Activated naive CD8-positive, alpha-beta T cell treated with anti-CD3 and anti-CD28 coated beads for 36 hours (primary cell): ENCODE measurements at regions not wholly inside any gene's neighbourhood (a gene's known extent, or its start where the extent isn't known, plus 50 kb on each side); places are given as distances from the start of the nearest gene placed in this dataset.

Source experiments
- DNase-seq: peaks from one replicate; pipeline ENCODE4 v3.0.0; 2021
- H3K27ac Mint-ChIP-seq: one replicate; pipeline ENCODE4 v1.8.0; 2022; ENCODE audit warnings: mild to moderate bottlenecking, moderate library complexity, mixed read lengths
- H3K27me3 Mint-ChIP-seq: one replicate; pipeline ENCODE4 v1.8.0; 2022; ENCODE audit warnings: mild to moderate bottlenecking, mixed read lengths
- H3K36me3 Mint-ChIP-seq: one replicate; pipeline ENCODE4 v1.8.0; 2021; ENCODE audit warnings: mild to moderate bottlenecking, mixed read lengths
- H3K4me1 Mint-ChIP-seq: one replicate; pipeline ENCODE4 v1.8.0; 2021; ENCODE audit warnings: mixed read lengths
- H3K4me3 Mint-ChIP-seq: one replicate; pipeline ENCODE4 v1.8.0; 2022; ENCODE audit warnings: mild to moderate bottlenecking, moderate library complexity, mixed read lengths
- H3K9me3 Mint-ChIP-seq: one replicate; pipeline ENCODE4 v1.8.0; 2022; ENCODE audit warnings: mixed read lengths

DNA sequence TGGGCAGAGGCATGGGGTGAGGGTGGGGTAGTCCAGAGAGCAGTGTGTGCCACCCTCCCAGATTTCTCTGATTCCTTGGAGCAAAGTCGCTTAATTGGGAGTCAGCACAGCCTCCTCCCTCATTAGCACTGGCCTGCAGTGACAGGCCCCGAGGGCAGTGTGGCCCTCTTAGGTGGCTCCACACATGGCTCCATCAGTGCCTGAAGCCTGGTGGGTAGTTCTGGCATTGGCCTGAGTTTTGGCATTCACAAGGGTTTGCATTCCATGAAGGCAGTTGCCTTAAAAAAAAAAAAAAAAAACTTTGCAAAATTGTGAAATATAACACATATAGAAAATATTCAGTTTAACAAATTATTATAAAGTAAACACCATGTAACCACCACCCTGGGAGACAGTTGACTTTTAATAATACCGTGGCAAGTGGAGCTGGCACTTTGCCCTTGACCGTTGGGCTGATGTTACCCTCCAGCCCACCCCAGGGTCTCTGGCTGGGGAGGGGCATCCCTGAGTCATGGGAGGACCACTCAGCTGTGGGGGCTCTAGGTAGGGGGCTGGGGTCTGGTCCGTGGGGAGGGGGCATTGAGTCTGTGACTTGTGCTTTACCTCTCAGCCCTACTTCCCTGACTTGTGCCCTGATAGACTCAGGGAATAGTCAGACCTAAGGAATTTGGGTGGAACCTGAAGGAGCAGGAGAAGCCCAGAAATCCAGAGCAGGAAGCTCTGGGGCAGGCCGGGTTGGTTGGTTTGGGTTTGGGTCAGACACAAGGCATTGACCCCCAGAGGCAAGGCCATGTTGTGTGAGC, 51.3 kb upstream of the PITX1 start:
- no peaks in the 10 kb centered on the region for H3K4me1 Mint-ChIP-seq
- peaks cover 13% of the 10 kb centered on the region for H3K9me3 Mint-ChIP-seq
- no peak overlapping the region for H3K27ac Mint-ChIP-seq
- H3K36me3 Mint-ChIP-seq: no peaks in the 10 kb centered on the region
- H3K27me3 Mint-ChIP-seq: peaks cover 14% of the 10 kb centered on the region
- H3K4me3 Mint-ChIP-seq: no peak overlapping the region
- DNase-seq: no peak
